HG03521 (cell line): ENCODE measurements at regions not wholly inside any gene's neighbourhood (a gene's known extent, or its start where the extent isn't known, plus 50 kb on each side); places are given as distances from the start of the nearest gene placed in this dataset.

Experiments used
- ATAC-seq: cut with Tn5 transposase; IDR thresholded peaks from one replicate; pipeline ENCODE4 v1.9.1; 2021; ENCODE audit warnings: mild to moderate bottlenecking, moderate library complexity; ENCODE audit not compliant: unreplicated experiment

GRCh38 chr1:98221923-98222322 lies 301.1 kb upstream of the DPYD start:
- no peak for ATAC-seq

- no peak for ATAC-seq
These were observed 296.8 kb upstream of the DPYD start for GRCh38 chr1:98217601-98218000.

- ATAC-seq, result no peak
These were observed 295.5 kb upstream of the DPYD start for GRCh38 chr1:98216304-98216703.

- ATAC-seq, result no peak
These were observed 290.5 kb upstream of the DPYD start for GRCh38 chr1:98211271-98211845.

- no peak for ATAC-seq
These were observed 289.7 kb upstream of the DPYD start for GRCh38 chr1:98210563-98210962.

- no peak for ATAC-seq
These were observed 289.2 kb upstream of the DPYD start for GRCh38 chr1:98210064-98210463.

- no peak for ATAC-seq
These were observed 284.6 kb upstream of the DPYD start for GRCh38 chr1:98205291-98206017.

GRCh38 chr1:98203466-98203865 lies 282.6 kb upstream of the DPYD start:
- ATAC-seq, result no peak

- ATAC-seq, result no peak
These were observed 280.8 kb upstream of the DPYD start for GRCh38 chr1:98201666-98202081.

GRCh38 chr1:98197356-98197755 lies 276.5 kb upstream of the DPYD start:
- no peak for ATAC-seq

- ATAC-seq, result no peak
These were observed 275.2 kb upstream of the DPYD start for GRCh38 chr1:98196012-98196411.

GRCh38 chr1:98188774-98189173 lies 267.9 kb upstream of the DPYD start:
- ATAC-seq, result no peak

GRCh38 chr1:98184856-98185255 lies 264.0 kb upstream of the DPYD start:
- ATAC-seq, result no peak

- ATAC-seq, result no peak
These were observed 260.4 kb upstream of the DPYD start for GRCh38 chr1:98181036-98181764.

- no peak for ATAC-seq
These were observed 258.4 kb upstream of the DPYD start for GRCh38 chr1:98179151-98179773.

GRCh38 chr1:98177751-98178150 lies 256.9 kb upstream of the DPYD start:
- no peak for ATAC-seq

GRCh38 chr1:98176936-98177335 lies 256.1 kb upstream of the DPYD start:
- no peak for ATAC-seq

- no peak for ATAC-seq
These were observed 255.6 kb upstream of the DPYD start for GRCh38 chr1:98176414-98176813.

- ATAC-seq, result no peak
These were observed 251.7 kb upstream of the DPYD start for GRCh38 chr1:98172578-98172977.

GRCh38 chr1:98172022-98172421 lies 251.2 kb upstream of the DPYD start:
- no peak for ATAC-seq

- ATAC-seq, result no peak
These were observed 243.7 kb upstream of the DPYD start for GRCh38 chr1:98164509-98164908.
